GM12872 (cell line): ENCODE measurements at regions not wholly inside any gene's neighbourhood (a gene's known extent, or its start where the extent isn't known, plus 50 kb on each side); places are given as distances from the start of the nearest gene placed in this dataset.

Experiments used
- TF ChIP-seq, protein P1 (sequence below): IDR thresholded peaks from 3 replicates; pipeline ENCODE4 v1.5.1; 2011; ENCODE audit warnings: low read depth, mild to moderate bottlenecking, low read length, moderate library complexity; ENCODE audit not compliant: insufficient read depth

DNA sequence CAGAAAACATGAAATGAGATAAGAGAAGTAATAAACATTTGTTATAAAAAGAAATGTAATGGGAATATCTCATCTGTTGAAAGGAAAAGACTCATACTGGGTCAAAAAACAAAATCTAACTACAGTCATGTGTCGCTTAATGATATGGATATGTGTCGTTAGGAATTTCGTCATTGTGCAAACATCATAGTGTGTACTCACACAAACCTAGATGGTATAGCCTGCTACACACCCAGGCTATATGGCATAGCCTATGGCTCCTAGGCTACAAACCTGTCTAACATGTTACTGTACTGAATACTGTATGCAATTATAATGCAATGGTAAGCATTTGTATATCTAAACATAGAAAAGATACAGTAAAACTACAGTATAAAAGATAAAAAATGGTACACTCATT, 89.8 kb upstream of the ZC3H12C start:
- TF ChIP-seq, protein P1, sequence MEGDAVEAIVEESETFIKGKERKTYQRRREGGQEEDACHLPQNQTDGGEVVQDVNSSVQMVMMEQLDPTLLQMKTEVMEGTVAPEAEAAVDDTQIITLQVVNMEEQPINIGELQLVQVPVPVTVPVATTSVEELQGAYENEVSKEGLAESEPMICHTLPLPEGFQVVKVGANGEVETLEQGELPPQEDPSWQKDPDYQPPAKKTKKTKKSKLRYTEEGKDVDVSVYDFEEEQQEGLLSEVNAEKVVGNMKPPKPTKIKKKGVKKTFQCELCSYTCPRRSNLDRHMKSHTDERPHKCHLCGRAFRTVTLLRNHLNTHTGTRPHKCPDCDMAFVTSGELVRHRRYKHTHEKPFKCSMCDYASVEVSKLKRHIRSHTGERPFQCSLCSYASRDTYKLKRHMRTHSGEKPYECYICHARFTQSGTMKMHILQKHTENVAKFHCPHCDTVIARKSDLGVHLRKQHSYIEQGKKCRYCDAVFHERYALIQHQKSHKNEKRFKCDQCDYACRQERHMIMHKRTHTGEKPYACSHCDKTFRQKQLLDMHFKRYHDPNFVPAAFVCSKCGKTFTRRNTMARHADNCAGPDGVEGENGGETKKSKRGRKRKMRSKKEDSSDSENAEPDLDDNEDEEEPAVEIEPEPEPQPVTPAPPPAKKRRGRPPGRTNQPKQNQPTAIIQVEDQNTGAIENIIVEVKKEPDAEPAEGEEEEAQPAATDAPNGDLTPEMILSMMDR = no peak

DNA sequence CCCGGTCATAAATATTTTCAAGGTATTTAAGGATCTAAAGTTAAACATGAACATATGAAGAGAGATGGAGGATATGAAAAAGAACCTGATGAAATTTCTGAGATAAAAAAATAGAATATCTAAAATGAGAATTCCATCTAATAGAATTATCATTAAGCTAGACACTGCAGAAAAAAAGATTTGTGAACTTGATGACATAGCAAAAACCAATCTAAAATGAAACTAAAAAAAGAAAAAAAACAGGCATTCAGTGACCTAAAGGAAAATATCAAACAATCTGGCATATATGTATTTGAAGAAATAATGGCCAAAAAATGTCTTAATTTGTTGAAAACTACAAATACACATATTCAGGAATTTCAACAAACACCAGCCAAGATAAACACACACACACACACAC, 81.6 kb upstream of the ZC3H12C start:
- TF ChIP-seq, protein P1 = no peak

DNA sequence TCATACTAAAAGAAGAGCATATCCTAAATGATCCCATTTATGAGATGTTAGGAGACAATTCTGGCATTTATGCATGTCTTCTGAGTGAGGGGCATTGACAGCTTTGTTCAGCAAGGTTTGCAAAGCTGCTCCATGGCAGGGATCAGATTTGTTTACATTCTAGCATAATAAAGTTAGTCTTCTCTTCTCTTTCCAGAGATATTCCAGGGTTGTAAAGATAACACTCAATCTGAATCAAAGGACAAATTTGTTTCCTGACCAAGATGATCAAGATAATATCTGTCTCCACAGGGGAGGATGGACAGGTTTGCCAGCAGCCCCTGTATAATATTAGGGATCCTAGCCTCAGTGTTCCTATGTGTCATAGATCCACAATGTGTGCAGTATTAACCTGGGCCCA, 77.5 kb upstream of the ZC3H12C start:
- TF ChIP-seq, protein P1 = no peak

- TF ChIP-seq, protein P1 = no peak
Measured at GRCh38 chr11:110019675-110020074, 73.5 kb upstream of the ZC3H12C start.

GRCh38 chr11:110022548-110022947, 70.6 kb upstream of the ZC3H12C start:
- TF ChIP-seq, protein P1 = no peak

- TF ChIP-seq, protein P1 = no peak
Measured at GRCh38 chr11:110023711-110024110, 69.5 kb upstream of the ZC3H12C start.

- TF ChIP-seq, protein P1 = no peak
Measured at GRCh38 chr11:110026858-110027626, 66.2 kb upstream of the ZC3H12C start.
